Activated CD8-positive, alpha-beta T cell treated with anti-CD3 and anti-CD28 coated beads for 36 hours (primary cell): ENCODE measurements at regions not wholly inside any gene's neighbourhood (a gene's known extent, or its start where the extent isn't known, plus 50 kb on each side); places are given as distances from the start of the nearest gene placed in this dataset.

Source experiments
- ATAC-seq: fragments of 200-7000 bp; cut with Tn5 transposase; one replicate; pipeline ENCODE4 v1.10.0; 2021; ENCODE audit warnings: mild to moderate bottlenecking, moderate library complexity
- CTCF ChIA-PET: fragments of 350-600 bp; sonication (Branson Sonifier 250); formaldehyde crosslinking; loops from one replicate; lab custom pipeline; 2021; ENCODE audit warnings: antibody characterized with exemption; lab: Charles Lee
- POLR2A ChIA-PET: fragments of 350-600 bp; sonication (Branson Sonifier 250); formaldehyde crosslinking; loops from one replicate; lab custom pipeline; 2021; ENCODE audit warnings: antibody characterized with exemption; lab: Charles Lee
- DNase-seq: peaks from one replicate; pipeline ENCODE4 v3.0.0-alpha.2; 2020
- H3K27ac Mint-ChIP-seq: one replicate; pipeline ENCODE4 v1.8.0; 2021; ENCODE audit warnings: mild to moderate bottlenecking, mixed read lengths
- H3K27me3 Mint-ChIP-seq: one replicate; pipeline ENCODE4 v1.8.0; 2021; ENCODE audit warnings: mixed read lengths
- H3K36me3 Mint-ChIP-seq: one replicate; pipeline ENCODE4 v1.8.0; 2021; ENCODE audit warnings: low read depth, mixed read lengths
- H3K4me1 Mint-ChIP-seq: one replicate; pipeline ENCODE4 v1.8.0; 2021; ENCODE audit warnings: low read depth, mixed read lengths
- H3K4me3 Mint-ChIP-seq: one replicate; pipeline ENCODE4 v1.8.0; 2021; ENCODE audit warnings: mild to moderate bottlenecking, moderate library complexity, mixed read lengths
- H3K9me3 Mint-ChIP-seq: one replicate; pipeline ENCODE4 v1.8.0; 2021; ENCODE audit warnings: mixed read lengths
- CTCF ChIP-seq: fragments of 200-600 bp; IDR thresholded peaks from one replicate; pipeline ENCODE4 v1.8.0; 2022; ENCODE audit warnings: antibody characterized with exemption, mild to moderate bottlenecking
- intact Hi-C: fragments of 100-400 bp; cut with micrococcal nuclease; formaldehyde crosslinking; loops from one replicate; pipeline ENCODE4 v1.10.0; 2022

GRCh38 chr9:135320943-135321342 lies 158.6 kb upstream of the PPP1R26 start:
- intact Hi-C loops = no loop called here
- CTCF ChIA-PET = no interaction called here
- POLR2A ChIA-PET = interaction anchor here (1.4 kb wide), 1 partner anchor 8 kb away, joined by 3 read pairs; no protein-coding TSS in a partner anchor
- DNase-seq (no peak), ATAC-seq (no peak)
- Mint-ChIP-seq H3K27me3 (no peaks in the 10 kb centered on the region), H3K4me1 (no peaks in the 10 kb centered on the region), H3K9me3 (no peaks in the 10 kb centered on the region), H3K27ac (no peak overlapping the region), H3K4me3 (no peak overlapping the region), H3K36me3 (no peaks in the 10 kb centered on the region)
- no peak for TF ChIP-seq CTCF

GRCh38 chr9:135321580-135321979 lies 158.0 kb upstream of the PPP1R26 start:
- Mint-ChIP-seq H3K9me3 (no peaks in the 10 kb centered on the region), H3K27me3 (no peaks in the 10 kb centered on the region), H3K27ac (no peak overlapping the region), H3K4me3 (no peak overlapping the region), H3K36me3 (no peaks in the 10 kb centered on the region), H3K4me1 (no peaks in the 10 kb centered on the region)
- no peak for DNase-seq
- ATAC-seq = no peak
- CTCF ChIA-PET = no interaction called here
- TF ChIP-seq CTCF = no peak
- POLR2A ChIA-PET = interaction anchor here (1.4 kb wide), 1 partner anchor 9 kb away, joined by 3 read pairs; no protein-coding TSS in a partner anchor
- intact Hi-C loops = no loop called here

GRCh38 chr9:135324329-135324728 lies 155.3 kb upstream of the PPP1R26 start:
- Mint-ChIP-seq H3K36me3 (no peaks in the 10 kb centered on the region), H3K27ac (no peak overlapping the region), H3K4me1 (no peaks in the 10 kb centered on the region), H3K4me3 (no peak overlapping the region), H3K9me3 (no peaks in the 10 kb centered on the region), H3K27me3 (peaks cover 3% of the 10 kb centered on the region)
- ChIA-PET CTCF (no interaction called here), POLR2A (no interaction called here)
- DNase-seq (no peak), ATAC-seq (no peak)
- no peak for TF ChIP-seq CTCF
- intact Hi-C loops = no loop called here

DNA sequence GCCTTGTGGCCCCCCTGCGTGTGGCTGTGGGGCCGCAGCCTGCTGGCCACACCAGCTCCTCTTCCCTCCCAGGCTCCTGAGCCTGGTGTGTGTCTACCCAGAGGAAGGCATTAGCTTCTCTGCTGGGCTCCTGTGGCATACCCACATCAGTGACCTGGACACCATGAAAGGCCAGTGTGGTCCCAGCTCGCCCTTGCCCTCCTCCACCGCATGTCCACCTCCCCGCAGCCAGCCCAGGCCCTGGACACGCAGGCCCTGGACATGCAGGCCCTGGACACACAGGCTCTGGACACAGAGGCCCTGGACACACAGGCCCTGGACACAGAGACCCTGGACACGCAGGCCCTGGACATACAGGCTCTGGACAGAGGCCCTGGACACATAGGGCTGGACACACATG lies 153.4 kb upstream of the PPP1R26 start:
- no peak overlapping the region for H3K4me3 Mint-ChIP-seq
- no peaks in the 10 kb centered on the region for H3K9me3 Mint-ChIP-seq
- no peaks in the 10 kb centered on the region for H3K36me3 Mint-ChIP-seq
- H3K27me3 Mint-ChIP-seq = peaks cover 3% of the 10 kb centered on the region
- TF ChIP-seq CTCF = no peak
- ATAC-seq (no peak), DNase-seq (no peak)
- POLR2A ChIA-PET = no interaction called here
- H3K4me1 Mint-ChIP-seq = no peaks in the 10 kb centered on the region
- CTCF ChIA-PET = no interaction called here
- intact Hi-C loops = no loop called here
- H3K27ac Mint-ChIP-seq = no peak overlapping the region

DNA sequence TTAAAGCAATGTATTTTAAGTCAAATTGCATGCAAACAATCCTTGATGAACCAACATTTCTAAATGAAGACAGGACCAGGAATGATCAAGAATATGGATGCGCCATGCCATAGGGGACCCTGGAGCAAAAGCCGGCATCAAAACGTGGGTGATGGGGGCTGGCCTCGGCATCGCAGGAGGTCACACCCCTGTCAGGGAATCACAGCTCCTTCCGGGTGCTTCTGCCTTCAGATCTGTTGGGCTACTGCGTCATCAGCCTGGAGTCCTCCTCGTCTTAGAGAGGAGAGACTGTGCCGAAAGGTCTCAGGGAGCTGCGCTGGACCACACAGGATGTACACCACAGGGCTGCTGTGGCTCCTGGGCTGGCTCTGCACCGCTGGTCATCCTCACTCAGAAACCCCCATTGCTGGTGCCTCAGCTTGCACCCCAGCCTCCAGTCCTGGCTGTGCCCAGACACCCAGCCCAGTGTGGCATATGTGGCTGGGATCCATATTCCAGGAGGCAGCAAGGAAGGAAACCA lies 152.9 kb upstream of the PPP1R26 start:
- DNase-seq = no peak
- Mint-ChIP-seq H3K4me1 (no peaks in the 10 kb centered on the region), H3K27ac (no peak overlapping the region)

More for the DNA sequence above, 152.9 kb upstream of the PPP1R26 start:
- ChIA-PET POLR2A (no interaction called here), CTCF (no interaction called here)
- no peak for TF ChIP-seq CTCF
- Mint-ChIP-seq H3K36me3 (no peaks in the 10 kb centered on the region), H3K9me3 (no peaks in the 10 kb centered on the region), H3K4me3 (no peak overlapping the region), H3K27me3 (peaks cover 3% of the 10 kb centered on the region)
- ATAC-seq = no peak
- intact Hi-C loops = no loop called here
